ENCODE measurements at regions not wholly inside any gene's neighbourhood (a gene's known extent, or its start where the extent isn't known, plus 50 kb on each side); places are given as distances from the start of the nearest gene placed in this dataset.

DNA sequence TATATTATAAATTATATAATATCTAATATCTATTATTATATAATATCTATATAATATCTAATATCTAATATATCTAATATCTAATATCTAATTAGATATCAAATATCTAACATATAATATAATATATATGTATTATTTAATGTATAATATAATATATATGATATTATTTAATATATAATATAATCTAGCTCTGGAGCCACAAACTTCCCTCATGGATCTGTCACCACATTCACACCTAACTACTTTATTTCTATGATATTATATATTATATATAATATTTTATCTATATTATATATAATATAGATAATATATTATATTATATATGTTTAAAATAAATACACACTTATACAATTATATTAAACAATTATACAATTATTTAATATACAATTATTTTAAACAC, 667.5 kb downstream of the KCTD8 start:
- TF ChIP-seq CTCF (conservative IDR thresholded peaks at IDR 0.05), result no peak
- TF ChIP-seq ZFX (IDR thresholded peaks at IDR 0.05), result no peak
